ENCODE measurements at regions not wholly inside any gene's neighbourhood (a gene's known extent, or its start where the extent isn't known, plus 50 kb on each side); places are given as distances from the start of the nearest gene placed in this dataset.

DNA sequence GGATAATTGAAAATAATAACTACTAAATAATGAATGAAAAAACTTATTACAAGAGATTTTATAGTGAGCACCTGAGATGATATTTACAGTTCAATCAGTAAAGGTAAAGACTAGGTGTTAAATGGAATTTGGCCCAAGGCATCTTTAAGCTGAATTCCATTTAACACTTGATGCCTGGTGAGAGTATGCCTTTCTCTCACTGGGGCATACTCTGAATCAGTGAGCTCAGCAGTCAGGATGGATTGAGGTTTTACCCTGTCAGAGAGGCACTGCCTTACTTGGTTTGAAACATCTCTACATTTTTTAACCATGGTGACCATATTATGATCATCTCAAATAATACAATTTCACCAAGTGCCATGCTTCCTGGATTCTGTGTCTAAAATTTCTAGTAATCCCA is 1416.3 kb downstream of the MAT2B start:
- no peak for TF ChIP-seq POLR2A (IDR thresholded peaks at IDR 0.05; ENCODE audit: low read depth, low read length)
- no peak for TF ChIP-seq EP300 (IDR thresholded peaks at IDR 0.05; ENCODE audit: borderline replicate concordance in 1 of 2, control insufficient read depth in 1 of 2, low read depth in 2 of 2, low read length in 2 of 2)
- no peak for TF ChIP-seq BCL3 (IDR thresholded peaks at IDR 0.05; ENCODE audit: borderline replicate concordance, insufficient read depth, low read depth, low read length, poor library complexity, severe bottlenecking)
- no peak for TF ChIP-seq CTCF (IDR thresholded peaks at IDR 0.05 in 2 of 3, conservative IDR thresholded peaks at IDR 0.05 in 1 of 3; ENCODE audit: control insufficient read depth in 2 of 3, extremely low read depth in 1 of 3, insufficient read depth in 1 of 3, low read depth in 3 of 3, low read length in 3 of 3)
- no peak for TF ChIP-seq HCFC1 (IDR thresholded peaks at IDR 0.05; ENCODE audit: low read length)
- no peak for TF ChIP-seq ZNF24 (IDR thresholded peaks at IDR 0.05)
- TF ChIP-seq CREB1 (IDR thresholded peaks at IDR 0.05; ENCODE audit: low read depth): no peak

All from GM12878 (cell line).